Immature natural killer cell (primary cell): ENCODE measurements at regions not wholly inside any gene's neighbourhood (a gene's known extent, or its start where the extent isn't known, plus 50 kb on each side); places are given as distances from the start of the nearest gene placed in this dataset.

Experiments used
- DNase-seq, 3 donors: peaks; one replicate each; pipeline ENCODE4 v3.0.0; 2022; ENCODE audit warnings: mixed read lengths in 1 of 3
- H3K27ac Mint-ChIP-seq, 6 donors: one replicate each; pipeline ENCODE4 v1.8.0; 2020; ENCODE audit warnings: mixed read lengths in 6 of 6, mild to moderate bottlenecking in 5 of 6, inconsistent platforms in 4 of 6, moderate library complexity in 3 of 6
- H3K27me3 Mint-ChIP-seq, 3 donors: one replicate each; pipeline ENCODE4 v1.8.0; 2020 to 2021; ENCODE audit warnings: low read depth in 3 of 3, mild to moderate bottlenecking in 3 of 3, mixed read lengths in 3 of 3, moderate library complexity in 3 of 3, inconsistent platforms in 1 of 3
- H3K36me3 Mint-ChIP-seq, 3 donors: one replicate each; pipeline ENCODE4 v1.8.0; 2020; ENCODE audit warnings: mixed read lengths in 3 of 3, inconsistent platforms in 2 of 3, mild to moderate bottlenecking in 2 of 3
- H3K4me1 Mint-ChIP-seq, 2 donors: one replicate each; pipeline ENCODE4 v1.8.0; 2020; ENCODE audit warnings: inconsistent platforms in 2 of 2, mild to moderate bottlenecking in 2 of 2, mixed read lengths in 2 of 2, moderate library complexity in 1 of 2
- H3K4me3 Mint-ChIP-seq, 5 donors: one replicate each; pipeline ENCODE4 v1.8.0; 2020; ENCODE audit warnings: mild to moderate bottlenecking in 5 of 5, mixed read lengths in 5 of 5, inconsistent platforms in 3 of 5, moderate library complexity in 3 of 5
- H3K9me3 Mint-ChIP-seq, 6 donors: one replicate each; pipeline ENCODE4 v1.8.0; 2020; ENCODE audit warnings: mild to moderate bottlenecking in 6 of 6, mixed read lengths in 6 of 6, inconsistent platforms in 4 of 6, moderate library complexity in 3 of 6

- no peak for DNase-seq
- Mint-ChIP-seq H3K36me3 (no peaks in the 10 kb centered on the region), H3K9me3 (peaks cover 0 to 11% (median 2%) of the 10 kb centered on the region in 6 donors), H3K4me1 (no peaks in the 10 kb centered on the region), H3K27ac (no peak overlapping the region), H3K4me3 (no peak overlapping the region), H3K27me3 (peaks cover 0 to 15% (median 0%) of the 10 kb centered on the region in 3 donors)
These were observed 476.0 kb upstream of the TGFBR2 start for GRCh38 chr3:30130391-30130790.

GRCh38 chr3:30131191-30131590 lies 475.2 kb upstream of the TGFBR2 start:
- Mint-ChIP-seq H3K9me3 (peaks cover 0 to 11% (median 2%) of the 10 kb centered on the region in 6 donors), H3K4me1 (no peaks in the 10 kb centered on the region), H3K36me3 (no peaks in the 10 kb centered on the region), H3K27me3 (peaks cover 0 to 15% (median 2%) of the 10 kb centered on the region in 3 donors), H3K27ac (no peak overlapping the region), H3K4me3 (no peak overlapping the region)
- DNase-seq = no peak

GRCh38 chr3:30135190-30135589 lies 471.2 kb upstream of the TGFBR2 start:
- no peak for DNase-seq
- peaks cover 0 to 6% (median 0%) of the 10 kb centered on the region in 6 donors for H3K9me3 Mint-ChIP-seq
- no peaks in the 10 kb centered on the region for H3K4me1 Mint-ChIP-seq
- H3K36me3 Mint-ChIP-seq = no peaks in the 10 kb centered on the region
- no peak overlapping the region for H3K27ac Mint-ChIP-seq
- peaks cover 0 to 8% (median 4%) of the 10 kb centered on the region in 3 donors for H3K27me3 Mint-ChIP-seq
- no peak overlapping the region for H3K4me3 Mint-ChIP-seq

GRCh38 chr3:30139283-30139682 lies 467.1 kb upstream of the TGFBR2 start:
- no peak overlapping the region for H3K4me3 Mint-ChIP-seq
- H3K27me3 Mint-ChIP-seq = peaks cover 0 to 5% (median 4%) of the 10 kb centered on the region in 3 donors
- peaks cover 0 to 5% (median 0%) of the 10 kb centered on the region in 6 donors for H3K9me3 Mint-ChIP-seq
- no peaks in the 10 kb centered on the region for H3K36me3 Mint-ChIP-seq
- no peak overlapping the region for H3K27ac Mint-ChIP-seq
- no peak for DNase-seq
- H3K4me1 Mint-ChIP-seq = no peaks in the 10 kb centered on the region

GRCh38 chr3:30140356-30141075 lies 465.9 kb upstream of the TGFBR2 start:
- H3K4me3 Mint-ChIP-seq = no peak overlapping the region
- H3K27me3 Mint-ChIP-seq = peaks cover 0 to 8% (median 4%) of the 10 kb centered on the region in 3 donors
- DNase-seq = no peak
- peaks cover 0 to 5% (median 0%) of the 10 kb centered on the region in 6 donors for H3K9me3 Mint-ChIP-seq
- no peaks in the 10 kb centered on the region for H3K4me1 Mint-ChIP-seq
- no peaks in the 10 kb centered on the region for H3K36me3 Mint-ChIP-seq
- H3K27ac Mint-ChIP-seq = no peak overlapping the region

GRCh38 chr3:30141178-30141581 lies 465.2 kb upstream of the TGFBR2 start:
- Mint-ChIP-seq H3K27ac (no peak overlapping the region), H3K4me1 (no peaks in the 10 kb centered on the region), H3K9me3 (peaks cover 0 to 5% (median 0%) of the 10 kb centered on the region in 6 donors), H3K27me3 (peaks cover 0 to 7% (median 2%) of the 10 kb centered on the region in 3 donors), H3K4me3 (no peak overlapping the region), H3K36me3 (no peaks in the 10 kb centered on the region)
- no peak for DNase-seq

- peaks cover 0 to 5% (median 0%) of the 10 kb centered on the region in 6 donors for H3K9me3 Mint-ChIP-seq
- H3K36me3 Mint-ChIP-seq = no peaks in the 10 kb centered on the region
- no peak overlapping the region for H3K27ac Mint-ChIP-seq
- H3K4me3 Mint-ChIP-seq = no peak overlapping the region
- H3K4me1 Mint-ChIP-seq = no peaks in the 10 kb centered on the region
- peaks cover 0 to 6% (median 1%) of the 10 kb centered on the region in 3 donors for H3K27me3 Mint-ChIP-seq
- DNase-seq = no peak
These were observed 464.5 kb upstream of the TGFBR2 start for GRCh38 chr3:30141927-30142326.

- Mint-ChIP-seq H3K9me3 (no peaks in the 10 kb centered on the region), H3K27ac (no peak overlapping the region), H3K36me3 (no peaks in the 10 kb centered on the region), H3K4me1 (no peaks in the 10 kb centered on the region), H3K4me3 (no peak overlapping the region), H3K27me3 (peaks cover 0 to 6% (median 1%) of the 10 kb centered on the region in 3 donors)
- no peak for DNase-seq
These were observed 463.5 kb upstream of the TGFBR2 start for GRCh38 chr3:30142946-30143345.

GRCh38 chr3:30145281-30145680 lies 461.1 kb upstream of the TGFBR2 start:
- Mint-ChIP-seq H3K4me3 (no peak overlapping the region), H3K36me3 (no peaks in the 10 kb centered on the region), H3K27ac (no peak overlapping the region)

GRCh38 chr3:30146978-30147377 lies 459.4 kb upstream of the TGFBR2 start:
- Mint-ChIP-seq H3K27me3 (peaks cover 0 to 6% (median 5%) of the 10 kb centered on the region in 3 donors), H3K4me1 (no peaks in the 10 kb centered on the region), H3K9me3 (no peaks in the 10 kb centered on the region), H3K4me3 (no peak overlapping the region), H3K36me3 (no peaks in the 10 kb centered on the region), H3K27ac (no peak overlapping the region)
- DNase-seq = no peak

More at GRCh38 chr3:30145281-30145680, 461.1 kb upstream of the TGFBR2 start:
- no peaks in the 10 kb centered on the region for H3K9me3 Mint-ChIP-seq
- H3K27me3 Mint-ChIP-seq = peaks cover 0 to 6% (median 5%) of the 10 kb centered on the region in 3 donors
- H3K4me1 Mint-ChIP-seq = no peaks in the 10 kb centered on the region
- no peak for DNase-seq

GRCh38 chr3:30154853-30155252 lies 451.5 kb upstream of the TGFBR2 start:
- Mint-ChIP-seq H3K4me3 (no peak overlapping the region), H3K9me3 (peaks cover 0 to 4% (median 0%) of the 10 kb centered on the region in 6 donors), H3K4me1 (no peaks in the 10 kb centered on the region)

GRCh38 chr3:30155755-30156154 lies 450.6 kb upstream of the TGFBR2 start:
- Mint-ChIP-seq H3K9me3 (peaks cover 0 to 4% (median 0%) of the 10 kb centered on the region in 6 donors), H3K27me3 (peaks cover 0 to 3% (median 2%) of the 10 kb centered on the region in 3 donors), H3K4me1 (no peaks in the 10 kb centered on the region), H3K36me3 (no peaks in the 10 kb centered on the region), H3K27ac (no peak overlapping the region), H3K4me3 (no peak overlapping the region)
- no peak for DNase-seq

More at GRCh38 chr3:30154853-30155252, 451.5 kb upstream of the TGFBR2 start:
- Mint-ChIP-seq H3K27ac (no peak overlapping the region), H3K36me3 (no peaks in the 10 kb centered on the region), H3K27me3 (peaks cover 0 to 3% (median 2%) of the 10 kb centered on the region in 3 donors)
- DNase-seq = no peak

GRCh38 chr3:30156586-30157498 lies 449.6 kb upstream of the TGFBR2 start:
- Mint-ChIP-seq H3K36me3 (no peaks in the 10 kb centered on the region), H3K27ac (no peak overlapping the region), H3K9me3 (peaks cover 0 to 4% (median 0%) of the 10 kb centered on the region in 6 donors), H3K4me3 (no peak overlapping the region), H3K4me1 (no peaks in the 10 kb centered on the region), H3K27me3 (peaks cover 0 to 3% (median 2%) of the 10 kb centered on the region in 3 donors)
- no peak for DNase-seq

GRCh38 chr3:30161375-30161774 lies 445.0 kb upstream of the TGFBR2 start:
- no peak overlapping the region for H3K27ac Mint-ChIP-seq
- H3K9me3 Mint-ChIP-seq = peaks cover 0 to 3% (median 0%) of the 10 kb centered on the region in 6 donors
- peaks cover 0 to 6% (median 2%) of the 10 kb centered on the region in 3 donors for H3K27me3 Mint-ChIP-seq
- no peaks in the 10 kb centered on the region for H3K4me1 Mint-ChIP-seq
- no peak for DNase-seq
- no peaks in the 10 kb centered on the region for H3K36me3 Mint-ChIP-seq
- H3K4me3 Mint-ChIP-seq = no peak overlapping the region
